ENCODE measurements at regions not wholly inside any gene's neighbourhood (a gene's known extent, or its start where the extent isn't known, plus 50 kb on each side); places are given as distances from the start of the nearest gene placed in this dataset.

DNA sequence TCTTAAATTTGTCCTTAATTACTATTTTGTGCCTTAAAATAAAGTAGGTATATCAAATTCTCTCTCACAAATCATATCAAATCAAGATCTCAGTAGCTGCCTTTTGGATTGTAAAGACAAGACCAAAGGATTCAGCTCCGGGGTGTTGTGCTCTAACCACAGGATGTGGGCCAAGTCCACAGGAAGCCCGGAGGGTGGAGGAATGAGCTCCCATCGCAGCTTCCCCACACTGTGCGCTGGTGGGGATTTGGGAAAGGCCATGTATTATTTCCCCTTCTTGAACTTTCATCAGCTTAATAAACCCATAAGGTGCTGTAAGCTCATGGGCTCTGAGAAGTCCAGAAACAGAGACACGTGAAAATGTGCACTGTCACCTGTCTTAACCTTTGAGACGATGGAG, 241.6 kb upstream of the TCERG1L start:
- TF ChIP-seq, protein P1, sequence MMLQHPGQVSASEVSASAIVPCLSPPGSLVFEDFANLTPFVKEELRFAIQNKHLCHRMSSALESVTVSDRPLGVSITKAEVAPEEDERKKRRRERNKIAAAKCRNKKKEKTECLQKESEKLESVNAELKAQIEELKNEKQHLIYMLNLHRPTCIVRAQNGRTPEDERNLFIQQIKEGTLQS (IDR thresholded peaks at IDR 0.05; ENCODE audit: borderline replicate concordance, extremely low read depth, low read depth, low read length): no peak
- TF ChIP-seq, protein P2, sequence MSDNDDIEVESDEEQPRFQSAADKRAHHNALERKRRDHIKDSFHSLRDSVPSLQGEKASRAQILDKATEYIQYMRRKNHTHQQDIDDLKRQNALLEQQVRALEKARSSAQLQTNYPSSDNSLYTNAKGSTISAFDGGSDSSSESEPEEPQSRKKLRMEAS (IDR thresholded peaks at IDR 0.05; ENCODE audit: low read depth, low read length): no peak
- TF ChIP-seq, protein P3, sequence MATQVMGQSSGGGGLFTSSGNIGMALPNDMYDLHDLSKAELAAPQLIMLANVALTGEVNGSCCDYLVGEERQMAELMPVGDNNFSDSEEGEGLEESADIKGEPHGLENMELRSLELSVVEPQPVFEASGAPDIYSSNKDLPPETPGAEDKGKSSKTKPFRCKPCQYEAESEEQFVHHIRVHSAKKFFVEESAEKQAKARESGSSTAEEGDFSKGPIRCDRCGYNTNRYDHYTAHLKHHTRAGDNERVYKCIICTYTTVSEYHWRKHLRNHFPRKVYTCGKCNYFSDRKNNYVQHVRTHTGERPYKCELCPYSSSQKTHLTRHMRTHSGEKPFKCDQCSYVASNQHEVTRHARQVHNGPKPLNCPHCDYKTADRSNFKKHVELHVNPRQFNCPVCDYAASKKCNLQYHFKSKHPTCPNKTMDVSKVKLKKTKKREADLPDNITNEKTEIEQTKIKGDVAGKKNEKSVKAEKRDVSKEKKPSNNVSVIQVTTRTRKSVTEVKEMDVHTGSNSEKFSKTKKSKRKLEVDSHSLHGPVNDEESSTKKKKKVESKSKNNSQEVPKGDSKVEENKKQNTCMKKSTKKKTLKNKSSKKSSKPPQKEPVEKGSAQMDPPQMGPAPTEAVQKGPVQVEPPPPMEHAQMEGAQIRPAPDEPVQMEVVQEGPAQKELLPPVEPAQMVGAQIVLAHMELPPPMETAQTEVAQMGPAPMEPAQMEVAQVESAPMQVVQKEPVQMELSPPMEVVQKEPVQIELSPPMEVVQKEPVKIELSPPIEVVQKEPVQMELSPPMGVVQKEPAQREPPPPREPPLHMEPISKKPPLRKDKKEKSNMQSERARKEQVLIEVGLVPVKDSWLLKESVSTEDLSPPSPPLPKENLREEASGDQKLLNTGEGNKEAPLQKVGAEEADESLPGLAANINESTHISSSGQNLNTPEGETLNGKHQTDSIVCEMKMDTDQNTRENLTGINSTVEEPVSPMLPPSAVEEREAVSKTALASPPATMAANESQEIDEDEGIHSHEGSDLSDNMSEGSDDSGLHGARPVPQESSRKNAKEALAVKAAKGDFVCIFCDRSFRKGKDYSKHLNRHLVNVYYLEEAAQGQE (IDR thresholded peaks at IDR 0.05; ENCODE audit: low read depth, low read length): no peak
- TF ChIP-seq RELA (IDR thresholded peaks at IDR 0.05; ENCODE audit: borderline replicate concordance, partially characterized antibody): no peak
- no peak for TF ChIP-seq IKZF2 (IDR thresholded peaks at IDR 0.05)
- TF ChIP-seq, protein P4, sequence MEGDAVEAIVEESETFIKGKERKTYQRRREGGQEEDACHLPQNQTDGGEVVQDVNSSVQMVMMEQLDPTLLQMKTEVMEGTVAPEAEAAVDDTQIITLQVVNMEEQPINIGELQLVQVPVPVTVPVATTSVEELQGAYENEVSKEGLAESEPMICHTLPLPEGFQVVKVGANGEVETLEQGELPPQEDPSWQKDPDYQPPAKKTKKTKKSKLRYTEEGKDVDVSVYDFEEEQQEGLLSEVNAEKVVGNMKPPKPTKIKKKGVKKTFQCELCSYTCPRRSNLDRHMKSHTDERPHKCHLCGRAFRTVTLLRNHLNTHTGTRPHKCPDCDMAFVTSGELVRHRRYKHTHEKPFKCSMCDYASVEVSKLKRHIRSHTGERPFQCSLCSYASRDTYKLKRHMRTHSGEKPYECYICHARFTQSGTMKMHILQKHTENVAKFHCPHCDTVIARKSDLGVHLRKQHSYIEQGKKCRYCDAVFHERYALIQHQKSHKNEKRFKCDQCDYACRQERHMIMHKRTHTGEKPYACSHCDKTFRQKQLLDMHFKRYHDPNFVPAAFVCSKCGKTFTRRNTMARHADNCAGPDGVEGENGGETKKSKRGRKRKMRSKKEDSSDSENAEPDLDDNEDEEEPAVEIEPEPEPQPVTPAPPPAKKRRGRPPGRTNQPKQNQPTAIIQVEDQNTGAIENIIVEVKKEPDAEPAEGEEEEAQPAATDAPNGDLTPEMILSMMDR (IDR thresholded peaks at IDR 0.05 in 2 of 3, conservative IDR thresholded peaks at IDR 0.05 in 1 of 3; ENCODE audit: control insufficient read depth in 2 of 3, extremely low read depth in 1 of 3, insufficient read depth in 1 of 3, low read depth in 3 of 3, low read length in 3 of 3): no peak
- no peak for TF ChIP-seq RCOR1 (conservative IDR thresholded peaks at IDR 0.05; ENCODE audit: low read depth, low read length)
- TF ChIP-seq CREB1 (IDR thresholded peaks at IDR 0.05; ENCODE audit: low read depth): no peak
- TF ChIP-seq, protein P5, sequence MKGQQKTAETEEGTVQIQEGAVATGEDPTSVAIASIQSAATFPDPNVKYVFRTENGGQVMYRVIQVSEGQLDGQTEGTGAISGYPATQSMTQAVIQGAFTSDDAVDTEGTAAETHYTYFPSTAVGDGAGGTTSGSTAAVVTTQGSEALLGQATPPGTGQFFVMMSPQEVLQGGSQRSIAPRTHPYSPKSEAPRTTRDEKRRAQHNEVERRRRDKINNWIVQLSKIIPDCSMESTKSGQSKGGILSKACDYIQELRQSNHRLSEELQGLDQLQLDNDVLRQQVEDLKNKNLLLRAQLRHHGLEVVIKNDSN (IDR thresholded peaks at IDR 0.05; ENCODE audit: borderline replicate concordance, extremely low read length, insufficient read depth, low read depth, low read length): no peak
- no peak for TF ChIP-seq RFX5 (IDR thresholded peaks at IDR 0.05; ENCODE audit: low read depth, low read length)
- TF ChIP-seq, protein P6, sequence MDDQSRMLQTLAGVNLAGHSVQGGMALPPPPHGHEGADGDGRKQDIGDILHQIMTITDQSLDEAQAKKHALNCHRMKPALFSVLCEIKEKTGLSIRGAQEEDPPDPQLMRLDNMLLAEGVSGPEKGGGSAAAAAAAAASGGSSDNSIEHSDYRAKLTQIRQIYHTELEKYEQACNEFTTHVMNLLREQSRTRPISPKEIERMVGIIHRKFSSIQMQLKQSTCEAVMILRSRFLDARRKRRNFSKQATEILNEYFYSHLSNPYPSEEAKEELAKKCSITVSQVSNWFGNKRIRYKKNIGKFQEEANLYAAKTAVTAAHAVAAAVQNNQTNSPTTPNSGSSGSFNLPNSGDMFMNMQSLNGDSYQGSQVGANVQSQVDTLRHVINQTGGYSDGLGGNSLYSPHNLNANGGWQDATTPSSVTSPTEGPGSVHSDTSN (IDR thresholded peaks at IDR 0.05; ENCODE audit: insufficient replicate concordance, low read depth, low read length): no peak
